ENCODE measurements at regions not wholly inside any gene's neighbourhood (a gene's known extent, or its start where the extent isn't known, plus 50 kb on each side); places are given as distances from the start of the nearest gene placed in this dataset.

DNA sequence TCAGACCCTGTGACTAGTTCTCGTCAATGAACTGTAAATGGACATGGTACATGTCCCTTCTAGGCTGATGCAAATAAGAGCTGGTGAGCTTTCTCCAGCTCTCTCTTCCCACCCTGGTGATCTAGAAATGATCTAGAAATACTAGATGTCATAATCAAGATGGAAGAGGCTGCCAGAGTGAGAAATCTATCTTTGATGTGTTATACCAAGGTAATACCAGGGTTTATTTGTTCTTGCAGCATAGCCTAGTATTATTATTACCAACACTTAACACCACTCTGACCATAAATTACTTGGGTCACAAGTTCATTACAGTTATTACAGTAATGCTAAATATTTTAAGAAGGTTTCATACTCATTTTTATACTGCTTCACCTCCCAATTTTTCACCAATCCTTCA, 138.4 kb upstream of the LMCD1 start:
- no peak overlapping the region for H3K4me3 ChIP-seq
- H3K27ac ChIP-seq = no peak overlapping the region
- no peak for DNase-seq
- no peak for TF ChIP-seq POLR2A (IDR thresholded peaks at IDR 0.05)
- TF ChIP-seq, protein P1, sequence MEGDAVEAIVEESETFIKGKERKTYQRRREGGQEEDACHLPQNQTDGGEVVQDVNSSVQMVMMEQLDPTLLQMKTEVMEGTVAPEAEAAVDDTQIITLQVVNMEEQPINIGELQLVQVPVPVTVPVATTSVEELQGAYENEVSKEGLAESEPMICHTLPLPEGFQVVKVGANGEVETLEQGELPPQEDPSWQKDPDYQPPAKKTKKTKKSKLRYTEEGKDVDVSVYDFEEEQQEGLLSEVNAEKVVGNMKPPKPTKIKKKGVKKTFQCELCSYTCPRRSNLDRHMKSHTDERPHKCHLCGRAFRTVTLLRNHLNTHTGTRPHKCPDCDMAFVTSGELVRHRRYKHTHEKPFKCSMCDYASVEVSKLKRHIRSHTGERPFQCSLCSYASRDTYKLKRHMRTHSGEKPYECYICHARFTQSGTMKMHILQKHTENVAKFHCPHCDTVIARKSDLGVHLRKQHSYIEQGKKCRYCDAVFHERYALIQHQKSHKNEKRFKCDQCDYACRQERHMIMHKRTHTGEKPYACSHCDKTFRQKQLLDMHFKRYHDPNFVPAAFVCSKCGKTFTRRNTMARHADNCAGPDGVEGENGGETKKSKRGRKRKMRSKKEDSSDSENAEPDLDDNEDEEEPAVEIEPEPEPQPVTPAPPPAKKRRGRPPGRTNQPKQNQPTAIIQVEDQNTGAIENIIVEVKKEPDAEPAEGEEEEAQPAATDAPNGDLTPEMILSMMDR (IDR thresholded peaks at IDR 0.05) = no peak
- H3K4me1 ChIP-seq = no peaks in the 10 kb centered on the region
- 71 to 100% methylated on average over 1 of the region's 1 CpG for WGBS, 2 donors
- no peaks in the 10 kb centered on the region for H3K27me3 ChIP-seq
- intact Hi-C loops (cut with DNase I) = no loop called here
- no peaks in the 10 kb centered on the region for H3K9me3 ChIP-seq
- no peaks in the 10 kb centered on the region for H3K36me3 ChIP-seq

DNA sequence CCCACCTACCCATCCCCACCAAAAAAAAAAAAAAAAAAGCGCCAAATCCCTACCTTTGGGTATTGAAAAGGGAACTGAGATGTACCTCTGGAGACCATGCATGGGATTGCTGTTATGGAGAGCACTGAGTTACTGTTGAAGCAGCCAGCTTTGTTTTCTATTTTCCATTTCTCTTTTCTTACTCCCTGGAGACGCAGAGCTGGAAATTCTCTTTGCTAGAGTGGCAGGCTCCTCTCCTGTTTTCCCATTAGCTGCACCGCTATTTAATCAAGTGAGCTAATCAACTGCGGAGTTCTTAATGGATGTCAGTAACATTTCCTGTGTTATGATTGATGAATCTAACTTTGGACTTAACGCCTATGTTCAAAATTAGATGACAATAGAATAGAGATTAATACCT, 136.1 kb upstream of the LMCD1 start:
- DNase-seq = no peak
- H3K36me3 ChIP-seq = no peaks in the 10 kb centered on the region
- intact Hi-C loops (cut with DNase I) = no loop called here
- H3K9me3 ChIP-seq = no peaks in the 10 kb centered on the region
- no peak for TF ChIP-seq POLR2A (IDR thresholded peaks at IDR 0.05)
- TF ChIP-seq, protein P1 (IDR thresholded peaks at IDR 0.05) = no peak
- H3K4me3 ChIP-seq = no peak overlapping the region
- H3K27me3 ChIP-seq = no peaks in the 10 kb centered on the region
- no peak overlapping the region for H3K27ac ChIP-seq
- 51 to 58% methylated on average over 5 of the region's 5 CpGs for WGBS, 2 donors
- no peaks in the 10 kb centered on the region for H3K4me1 ChIP-seq

DNA sequence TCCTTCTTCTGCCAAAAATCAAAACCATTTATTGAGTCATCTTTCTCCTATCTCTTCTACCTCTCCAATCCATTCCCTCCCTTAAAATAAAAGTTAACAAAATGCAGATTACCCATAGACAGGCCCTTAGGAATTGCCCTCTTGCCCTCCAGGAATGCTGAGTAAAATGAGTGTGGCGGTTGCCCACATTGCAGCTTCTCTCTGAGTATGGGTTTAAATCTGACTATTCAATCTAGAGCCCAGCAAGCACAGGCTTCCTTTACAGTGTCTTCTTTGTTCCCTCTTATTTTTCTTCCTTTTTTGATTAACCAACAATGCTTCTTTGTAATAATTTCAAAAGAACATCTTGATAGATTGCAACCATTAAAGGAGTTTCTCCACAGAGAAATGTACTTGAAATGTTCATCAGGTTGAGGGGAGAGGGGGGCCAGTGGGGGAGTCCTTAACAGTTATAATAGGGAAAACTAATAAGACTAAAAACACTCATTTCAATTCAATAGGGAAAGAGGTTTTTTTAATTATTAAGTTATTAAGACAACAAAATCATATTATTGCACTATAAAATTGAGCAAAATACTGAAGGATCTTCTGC, 135.3 kb upstream of the LMCD1 start:
- no peak for TF ChIP-seq POLR2A (IDR thresholded peaks at IDR 0.05)
- TF ChIP-seq, protein P1 (IDR thresholded peaks at IDR 0.05) = no peak
- intact Hi-C loops (cut with DNase I) = no loop called here
- DNase-seq = no peak
- no peaks in the 10 kb centered on the region for H3K4me1 ChIP-seq
- H3K27ac ChIP-seq = no peak overlapping the region
- no peak overlapping the region for H3K4me3 ChIP-seq
- no peaks in the 10 kb centered on the region for H3K27me3 ChIP-seq
- 82 to 90% methylated on average over 1 of the region's 1 CpG for WGBS, 2 donors
- no peaks in the 10 kb centered on the region for H3K9me3 ChIP-seq
- H3K36me3 ChIP-seq = no peaks in the 10 kb centered on the region

DNA sequence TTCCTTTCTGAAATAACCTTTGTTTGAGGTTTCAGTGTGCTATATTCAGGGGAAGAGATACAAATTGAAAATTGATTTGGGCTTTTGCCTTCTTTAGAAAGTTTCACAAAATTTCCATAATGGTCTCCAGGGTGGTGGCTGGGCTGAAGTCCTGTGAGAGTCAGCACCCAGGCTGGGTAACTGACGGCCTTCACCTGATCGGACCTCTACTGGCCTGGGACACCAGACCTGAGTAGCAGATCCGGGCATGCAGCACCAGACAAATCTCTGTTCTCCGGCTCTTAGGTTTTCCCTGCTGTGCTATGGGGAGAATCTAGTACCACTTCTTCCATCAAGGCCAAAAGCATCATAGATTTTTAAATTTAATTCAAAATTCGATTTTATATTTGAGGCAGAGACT, 133.0 kb upstream of the LMCD1 start:
- no peak for TF ChIP-seq POLR2A (IDR thresholded peaks at IDR 0.05)
- TF ChIP-seq, protein P1 (IDR thresholded peaks at IDR 0.05) = no peak
- DNase-seq = no peak
- Histone ChIP-seq H3K9me3 (no peaks in the 10 kb centered on the region), H3K27ac (no peak overlapping the region), H3K4me3 (no peak overlapping the region), H3K27me3 (no peaks in the 10 kb centered on the region), H3K36me3 (no peaks in the 10 kb centered on the region), H3K4me1 (no peaks in the 10 kb centered on the region)
- WGBS, 2 donors = 77 to 81% methylated on average over 4 to 5 of the region's 5 CpGs
- intact Hi-C loops (cut with DNase I) = no loop called here

DNA sequence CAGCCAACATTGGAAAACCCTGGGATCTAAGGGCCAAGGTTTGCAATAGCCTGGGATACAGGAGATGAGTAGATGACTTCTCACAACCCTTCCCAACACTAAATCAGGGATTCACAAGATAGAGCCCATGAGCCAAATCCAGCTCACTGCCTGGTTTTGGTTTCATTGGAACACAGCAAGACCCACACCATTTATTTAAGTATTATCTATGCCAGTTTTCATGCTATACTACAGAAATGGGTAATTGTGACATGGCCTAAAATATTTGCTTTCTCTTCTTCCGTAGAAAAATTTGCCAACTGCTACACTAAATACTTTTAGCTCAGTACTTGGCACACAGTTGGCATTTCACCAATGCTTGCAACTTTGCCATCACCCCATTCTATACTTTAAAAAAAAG, 132.0 kb upstream of the LMCD1 start:
- Histone ChIP-seq H3K4me3 (no peak overlapping the region), H3K27me3 (no peaks in the 10 kb centered on the region), H3K27ac (no peak overlapping the region), H3K4me1 (no peaks in the 10 kb centered on the region), H3K36me3 (no peaks in the 10 kb centered on the region), H3K9me3 (no peaks in the 10 kb centered on the region)
- 90 to 94% methylated on average over 1 of the region's 1 CpG for WGBS, 2 donors
- DNase-seq = no peak
- intact Hi-C loops (cut with DNase I) = no loop called here
- TF ChIP-seq, protein P1 (IDR thresholded peaks at IDR 0.05) = no peak
- TF ChIP-seq POLR2A (IDR thresholded peaks at IDR 0.05) = no peak
